A673 (cell line): ENCODE measurements at regions not wholly inside any gene's neighbourhood (a gene's known extent, or its start where the extent isn't known, plus 50 kb on each side); places are given as distances from the start of the nearest gene placed in this dataset.

Experiments
- BruUV-seq: library from RNA; stranded (reverse); fragments of 400-500 nt; replicated peaks from 2 replicates; lab custom pipeline; 2021; lab: Mats Ljungman, UMichigan
- CTCF ChIA-PET: fragments of 300-600 bp; sonication (Branson Sonifier 250); formaldehyde crosslinking; loops from one replicate; lab custom pipeline; 2022; ENCODE audit warnings: antibody characterized with exemption; lab: Charles Lee
- POLR2A ChIA-PET: fragments of 300-600 bp; sonication (Branson Sonifier 250); formaldehyde crosslinking; loops from one replicate; lab custom pipeline; 2022; ENCODE audit warnings: antibody characterized with exemption; ENCODE audit not compliant: low non-redundant PET; lab: Charles Lee
- DNase-seq: peaks from one replicate; pipeline ENCODE4 v3.0.0-alpha.2; 2015; ENCODE audit warnings: low spot score
- H3K27ac ChIP-seq: fragments of 200-600 bp; sonication (generic); 2 replicates; pipeline ENCODE4 v1.5.1; 2016; ENCODE audit warnings: mixed run types, low read depth, mild to moderate bottlenecking, mixed read lengths, antibody characterized with exemption, low read length; ENCODE audit not compliant: poor library complexity, severe bottlenecking
- H3K27me3 ChIP-seq: fragments of 200-600 bp; sonication (generic); replicated peaks from 2 replicates; pipeline ENCODE4 v1.6.1; 2017; ENCODE audit warnings: mixed run types, low read depth, mild to moderate bottlenecking, mixed read lengths, antibody characterized with exemption, low read length; ENCODE audit not compliant: insufficient read depth, poor library complexity
- H3K36me3 ChIP-seq: fragments of 200-600 bp; sonication (generic); 2 replicates; pipeline ENCODE4 v1.6.1; 2016; ENCODE audit warnings: mixed run types, mild to moderate bottlenecking, mixed read lengths, antibody characterized with exemption, low read length; ENCODE audit not compliant: insufficient read depth, poor library complexity, severe bottlenecking
- H3K4me1 ChIP-seq: fragments of 200-600 bp; sonication (generic); 2 replicates; pipeline ENCODE4 v1.6.1; 2017; ENCODE audit warnings: mixed run types, mild to moderate bottlenecking, mixed read lengths, antibody characterized with exemption, low read length; ENCODE audit not compliant: insufficient read depth, poor library complexity, severe bottlenecking
- H3K4me3 ChIP-seq: fragments of 200-600 bp; sonication (generic); 2 replicates; pipeline ENCODE4 v1.5.1; 2016; ENCODE audit warnings: low read depth, mixed run types, mild to moderate bottlenecking, mixed read lengths, low read length; ENCODE audit not compliant: poor library complexity, severe bottlenecking
- H3K9me3 ChIP-seq: fragments of 200-600 bp; sonication (generic); 2 replicates; pipeline ENCODE4 v1.6.1; 2016; ENCODE audit warnings: mixed run types, low read depth, mild to moderate bottlenecking, mixed read lengths, antibody characterized with exemption, low read length; ENCODE audit not compliant: poor library complexity, severe bottlenecking
- EZH2 ChIP-seq: fragments of 200-600 bp; sonication (generic); IDR thresholded peaks from 2 replicates; pipeline ENCODE4 v1.6.1; 2017; ENCODE audit warnings: borderline replicate concordance, low read depth, mild to moderate bottlenecking, mixed read lengths, antibody characterized with exemption, low read length; ENCODE audit not compliant: poor library complexity, severe bottlenecking
- intact Hi-C: fragments of 100-400 bp; cut with micrococcal nuclease; formaldehyde crosslinking; loops from one replicate; pipeline ENCODE4 v1.10.0; 2022; ENCODE audit not compliant: unreplicated experiment
- TF ChIP-seq, protein P1 (sequence below): fragments of 300-800, 200-600 bp; sonication (generic); conservative IDR thresholded peaks from 2 replicates; pipeline ENCODE4 v1.5.1; 2017; ENCODE audit warnings: low read depth, mild to moderate bottlenecking, antibody characterized with exemption, low read length, moderate library complexity, mixed read lengths

DNA sequence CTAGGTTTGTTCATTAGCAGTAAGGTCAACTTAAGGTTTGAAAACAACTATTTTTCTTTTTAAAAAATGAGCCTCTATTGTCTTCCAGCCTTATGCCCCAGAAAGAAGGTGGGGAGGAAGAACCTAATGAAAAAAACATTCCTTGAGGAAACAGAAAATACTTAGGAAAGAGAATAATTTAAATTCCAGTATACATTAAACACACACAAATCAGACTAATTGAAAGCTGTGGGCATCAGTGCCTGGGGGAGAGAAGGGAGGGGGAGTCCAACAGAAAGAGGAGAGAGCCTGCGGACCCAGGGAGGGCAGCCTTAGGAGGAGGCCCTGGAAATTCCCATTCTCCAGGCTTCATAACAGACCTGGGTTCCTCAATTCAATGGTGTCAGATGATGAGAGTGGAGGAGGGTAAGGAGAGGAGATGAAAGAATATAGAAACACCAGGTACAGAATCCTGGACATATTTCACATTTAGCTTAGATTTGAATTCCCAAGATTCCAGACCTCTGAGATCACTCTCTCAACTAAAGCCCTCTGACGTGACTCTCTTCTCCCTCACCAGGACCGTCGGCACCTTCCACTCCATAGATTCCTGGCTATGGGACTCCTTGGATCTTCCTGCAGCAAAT lies 320.5 kb upstream of the UMPS start:
- H3K27ac ChIP-seq, result no peak overlapping the region
- no peaks in the 10 kb centered on the region for H3K27me3 ChIP-seq
- intact Hi-C loops, result no loop called here
- ChIA-PET CTCF (no interaction called here), POLR2A (no interaction called here)
- no peaks in the 10 kb centered on the region for H3K36me3 ChIP-seq
- no peaks in the 10 kb centered on the region for H3K9me3 ChIP-seq
- no peak for TF ChIP-seq EZH2
- TF ChIP-seq, protein P1, sequence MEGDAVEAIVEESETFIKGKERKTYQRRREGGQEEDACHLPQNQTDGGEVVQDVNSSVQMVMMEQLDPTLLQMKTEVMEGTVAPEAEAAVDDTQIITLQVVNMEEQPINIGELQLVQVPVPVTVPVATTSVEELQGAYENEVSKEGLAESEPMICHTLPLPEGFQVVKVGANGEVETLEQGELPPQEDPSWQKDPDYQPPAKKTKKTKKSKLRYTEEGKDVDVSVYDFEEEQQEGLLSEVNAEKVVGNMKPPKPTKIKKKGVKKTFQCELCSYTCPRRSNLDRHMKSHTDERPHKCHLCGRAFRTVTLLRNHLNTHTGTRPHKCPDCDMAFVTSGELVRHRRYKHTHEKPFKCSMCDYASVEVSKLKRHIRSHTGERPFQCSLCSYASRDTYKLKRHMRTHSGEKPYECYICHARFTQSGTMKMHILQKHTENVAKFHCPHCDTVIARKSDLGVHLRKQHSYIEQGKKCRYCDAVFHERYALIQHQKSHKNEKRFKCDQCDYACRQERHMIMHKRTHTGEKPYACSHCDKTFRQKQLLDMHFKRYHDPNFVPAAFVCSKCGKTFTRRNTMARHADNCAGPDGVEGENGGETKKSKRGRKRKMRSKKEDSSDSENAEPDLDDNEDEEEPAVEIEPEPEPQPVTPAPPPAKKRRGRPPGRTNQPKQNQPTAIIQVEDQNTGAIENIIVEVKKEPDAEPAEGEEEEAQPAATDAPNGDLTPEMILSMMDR, result no peak
- no peak for DNase-seq
- no TSS peak for BruUV-seq
- H3K4me3 ChIP-seq, result no peak overlapping the region
- no peaks in the 10 kb centered on the region for H3K4me1 ChIP-seq

DNA sequence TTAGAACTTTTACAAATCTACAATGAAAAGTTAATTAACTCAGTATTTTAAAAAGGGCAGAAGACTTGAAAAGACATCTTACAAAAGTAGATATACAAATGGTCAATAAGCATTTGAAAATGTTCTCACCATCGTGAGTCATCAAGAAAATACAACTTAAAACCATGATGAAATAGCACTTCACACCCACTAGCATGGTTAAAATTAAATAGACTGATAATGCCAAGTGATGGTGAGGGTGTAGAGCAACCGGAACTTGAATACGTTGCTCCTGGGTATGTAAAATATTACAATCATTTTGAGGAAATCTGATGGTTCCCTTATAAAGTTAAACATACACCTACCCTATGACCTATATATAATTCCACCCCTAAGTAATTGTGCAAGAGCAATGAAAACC lies 319.8 kb upstream of the UMPS start:
- BruUV-seq, result no TSS peak

GRCh38 chr3:124411728-124412127 lies 318.5 kb upstream of the UMPS start:
- Histone ChIP-seq H3K36me3 (no peaks in the 10 kb centered on the region), H3K4me1 (no peaks in the 10 kb centered on the region), H3K9me3 (no peaks in the 10 kb centered on the region), H3K27me3 (no peaks in the 10 kb centered on the region), H3K4me3 (no peak overlapping the region), H3K27ac (no peak overlapping the region)
- ChIA-PET POLR2A (no interaction called here), CTCF (no interaction called here)
- intact Hi-C loops, result no loop called here
- no TSS peak for BruUV-seq
- no peak for DNase-seq
- TF ChIP-seq, protein P1, result no peak
- no peak for TF ChIP-seq EZH2

More for the DNA sequence above, 319.8 kb upstream of the UMPS start:
- CTCF ChIA-PET, result no interaction called here
- no peak overlapping the region for H3K4me3 ChIP-seq
- intact Hi-C loops, result no loop called here
- TF ChIP-seq EZH2, result no peak
- H3K4me1 ChIP-seq, result no peaks in the 10 kb centered on the region
- no peaks in the 10 kb centered on the region for H3K36me3 ChIP-seq
- no peak for DNase-seq
- H3K9me3 ChIP-seq, result no peaks in the 10 kb centered on the region
- H3K27ac ChIP-seq, result no peak overlapping the region
- POLR2A ChIA-PET, result no interaction called here
- H3K27me3 ChIP-seq, result no peaks in the 10 kb centered on the region

GRCh38 chr3:124412644-124413043 lies 317.6 kb upstream of the UMPS start:
- H3K36me3 ChIP-seq, result no peaks in the 10 kb centered on the region
- ChIA-PET CTCF (no interaction called here), POLR2A (no interaction called here)
- DNase-seq, result no peak
- H3K4me1 ChIP-seq, result no peaks in the 10 kb centered on the region
- no peaks in the 10 kb centered on the region for H3K27me3 ChIP-seq
- intact Hi-C loops, result no loop called here
- no TSS peak for BruUV-seq
- H3K4me3 ChIP-seq, result no peak overlapping the region
- H3K9me3 ChIP-seq, result no peaks in the 10 kb centered on the region
- TF ChIP-seq, protein P1, result no peak
- TF ChIP-seq EZH2, result no peak
- no peak overlapping the region for H3K27ac ChIP-seq
